ENCODE measurements at regions not wholly inside any gene's neighbourhood (a gene's known extent, or its start where the extent isn't known, plus 50 kb on each side); places are given as distances from the start of the nearest gene placed in this dataset.

DNA sequence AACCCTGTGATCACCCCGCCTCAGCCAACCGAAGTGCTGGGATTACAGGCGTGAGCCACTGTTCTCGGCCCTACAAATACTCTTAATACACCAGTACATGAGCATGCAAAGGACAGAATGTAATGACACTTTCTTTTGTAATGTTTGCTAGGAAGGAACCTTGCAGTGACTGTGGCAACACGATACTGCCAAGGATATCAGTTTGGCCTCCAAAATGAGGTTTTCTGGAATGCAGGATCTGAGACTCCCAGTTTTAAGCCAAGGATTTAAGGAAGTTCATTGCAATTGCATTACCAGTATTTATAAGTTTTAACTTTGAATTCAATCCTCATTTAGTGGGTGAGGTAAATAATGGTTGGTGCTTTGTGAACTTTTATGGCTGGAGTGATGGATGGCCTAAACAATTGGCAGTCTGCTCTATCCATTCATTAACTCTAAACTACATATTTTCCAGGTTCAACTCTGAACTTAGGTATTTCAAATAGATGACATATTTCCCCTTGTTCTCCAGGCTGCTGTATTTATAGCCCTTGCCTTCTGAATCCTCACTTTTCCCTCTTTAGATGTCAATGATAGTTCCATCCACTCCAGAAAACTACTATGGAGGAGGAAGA is 330.3 kb downstream of the C11orf87 start:
- DNase-seq, result no peak

DNA sequence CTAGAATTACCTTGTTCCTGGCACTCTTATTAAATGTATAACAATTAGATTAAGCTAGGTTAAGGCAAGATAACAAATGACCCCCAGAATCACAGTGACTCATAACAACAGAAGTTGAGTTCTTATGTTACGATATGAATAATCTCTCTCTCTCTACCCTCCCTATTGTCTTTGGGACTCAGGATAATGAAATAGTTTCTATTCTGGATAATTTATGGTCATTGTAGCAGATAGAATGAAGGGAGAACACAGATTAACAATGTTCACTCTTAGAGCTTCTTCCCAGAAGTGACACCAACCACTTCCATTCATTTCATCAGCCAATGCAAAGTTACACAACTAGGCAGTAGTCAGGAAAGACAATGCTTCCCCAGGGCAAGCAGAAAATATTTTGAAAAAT is 334.5 kb downstream of the C11orf87 start:
- no peak for DNase-seq

DNA sequence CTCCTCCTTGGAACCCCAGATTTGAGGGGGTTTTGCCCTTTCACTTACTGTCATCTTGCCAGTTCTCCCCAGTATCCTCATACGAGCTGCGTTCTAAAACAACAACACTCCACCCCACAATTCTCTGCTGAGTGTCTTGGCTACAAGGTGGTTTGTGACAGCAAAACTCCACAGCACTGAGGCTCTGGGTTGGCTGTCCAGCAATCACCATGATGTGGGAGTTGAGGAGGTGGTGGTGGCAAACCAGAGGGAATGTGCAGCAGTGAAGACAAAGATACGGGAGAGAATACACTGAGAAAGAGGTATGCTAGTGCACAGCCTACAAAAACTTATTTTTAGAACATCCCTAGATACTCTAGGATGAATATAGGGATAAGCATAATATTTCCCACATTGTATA is 335.0 kb downstream of the C11orf87 start:
- no peak for DNase-seq

DNA sequence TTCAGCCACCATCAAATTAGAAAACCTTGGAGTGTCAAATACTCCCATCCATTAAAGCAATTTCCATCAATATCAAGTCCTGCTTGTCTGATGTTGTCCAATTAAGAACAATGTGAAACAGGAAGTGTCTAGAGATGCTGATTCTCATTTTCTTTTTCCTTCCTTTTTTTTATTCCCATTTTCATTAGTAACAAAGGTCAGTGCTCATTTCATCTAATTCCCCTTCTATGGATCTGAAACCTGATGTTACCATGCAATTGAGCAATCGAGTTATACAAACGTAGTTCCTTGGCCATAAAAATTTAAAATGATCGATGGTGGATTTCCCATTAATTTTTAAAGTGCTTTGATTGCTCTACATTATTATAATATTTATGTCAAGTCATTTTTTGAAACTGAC is 330.6 kb upstream of the ZC3H12C start:
- no peak for DNase-seq

DNA sequence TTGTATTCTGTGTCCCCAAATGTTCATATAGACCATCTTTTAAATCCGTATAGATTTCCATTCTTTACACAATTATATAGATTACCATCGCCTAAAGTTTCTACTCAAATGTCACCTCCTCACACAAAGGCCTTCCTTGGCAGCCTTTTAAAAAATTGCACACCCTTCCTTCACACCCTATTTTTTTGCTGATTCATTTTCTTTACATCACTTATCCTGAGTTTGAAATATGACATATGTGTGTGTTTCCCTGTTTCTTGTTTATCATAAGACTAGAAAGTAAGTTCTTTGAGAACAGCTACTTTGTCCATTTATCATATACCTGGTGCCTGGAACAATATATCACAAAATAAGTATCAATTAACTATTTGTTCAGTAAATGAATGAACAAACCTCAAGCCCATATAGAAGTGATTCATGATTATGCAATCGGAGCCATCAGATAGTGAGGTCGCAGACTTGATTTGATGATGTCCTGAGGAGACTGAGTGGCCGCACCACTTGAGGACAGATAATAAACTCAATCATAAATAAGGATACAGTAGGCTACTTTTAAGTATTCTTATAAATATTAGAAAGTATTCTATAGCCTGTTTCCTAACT is 327.4 kb upstream of the ZC3H12C start:
- no peak for DNase-seq

DNA sequence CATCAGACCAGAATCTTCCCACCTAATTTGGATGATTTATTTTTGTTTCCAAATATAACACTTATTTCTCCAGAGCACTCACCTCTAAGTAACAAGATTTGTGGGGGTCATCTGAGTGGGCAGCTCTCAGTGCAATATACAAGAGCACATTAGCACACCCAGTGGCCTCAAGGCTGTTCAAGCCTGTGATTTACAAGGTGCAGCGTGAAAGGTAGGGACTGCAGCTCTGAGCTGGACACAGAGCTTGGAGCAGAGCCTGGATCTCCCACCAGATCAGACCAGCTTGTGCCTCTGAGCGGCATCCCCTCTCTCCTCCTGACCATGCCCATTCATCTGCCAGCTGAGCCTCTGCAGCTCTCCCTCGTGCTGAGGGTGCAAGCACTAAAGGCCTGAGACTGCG is 323.3 kb upstream of the ZC3H12C start:
- DNase-seq, result no peak

DNA sequence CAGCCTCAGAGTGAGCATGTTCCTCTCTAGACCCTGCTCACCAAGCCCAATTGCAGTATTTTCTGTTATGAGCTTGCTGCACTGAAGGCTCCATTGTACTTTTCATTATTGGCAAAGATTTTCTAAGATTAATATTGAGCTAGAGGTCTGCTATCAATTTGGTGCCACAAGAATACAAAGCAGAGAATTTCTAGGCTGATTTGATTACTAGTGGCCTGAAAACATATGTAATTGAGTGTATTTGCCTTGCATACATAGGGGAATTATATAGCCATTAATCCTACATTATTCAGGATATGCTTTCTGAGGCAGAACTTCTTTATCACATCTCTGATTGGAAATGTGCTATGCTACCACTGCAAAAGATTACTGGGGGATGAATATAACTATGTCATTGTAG is 322.9 kb upstream of the ZC3H12C start:
- DNase-seq, result no peak

DNA sequence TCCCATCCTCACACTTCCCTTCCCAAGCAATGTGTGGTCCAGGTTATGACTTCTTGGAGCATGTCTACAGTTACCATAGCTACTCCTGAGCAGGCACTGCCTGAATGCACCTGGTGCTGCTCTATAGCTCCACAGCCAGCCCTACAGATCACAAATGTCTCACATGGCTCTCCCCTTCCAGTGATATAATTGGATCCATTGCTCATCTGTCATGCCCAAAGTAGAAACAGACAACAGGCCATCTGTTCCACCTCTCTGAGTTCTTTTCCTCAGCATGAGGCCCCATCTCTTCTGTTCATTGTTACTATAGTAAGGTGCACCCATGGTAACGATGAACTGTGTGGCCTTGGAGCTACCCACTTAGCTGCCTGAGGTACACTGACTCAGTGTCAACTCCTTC is 320.3 kb upstream of the ZC3H12C start:
- DNase-seq, result no peak

DNA sequence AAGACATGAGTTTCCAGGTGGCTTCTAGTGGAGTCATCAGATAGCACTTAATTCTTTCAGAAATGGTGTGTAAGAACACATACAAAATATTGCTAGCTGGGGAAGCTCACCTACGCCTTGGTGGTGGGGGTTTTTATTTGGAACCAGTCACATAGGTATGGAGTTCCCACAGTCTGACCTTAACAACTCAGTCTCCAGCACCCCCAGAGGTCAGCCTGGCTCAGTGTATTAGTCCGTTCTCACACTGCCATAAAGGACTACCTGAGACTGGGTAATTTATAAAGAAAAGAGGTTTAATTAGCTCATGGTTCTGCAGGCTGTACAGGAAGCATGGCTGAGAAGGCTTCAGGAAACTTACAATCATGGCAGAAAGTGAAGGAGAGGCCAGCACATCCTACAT is 317.5 kb upstream of the ZC3H12C start:
- no peak for DNase-seq

DNA sequence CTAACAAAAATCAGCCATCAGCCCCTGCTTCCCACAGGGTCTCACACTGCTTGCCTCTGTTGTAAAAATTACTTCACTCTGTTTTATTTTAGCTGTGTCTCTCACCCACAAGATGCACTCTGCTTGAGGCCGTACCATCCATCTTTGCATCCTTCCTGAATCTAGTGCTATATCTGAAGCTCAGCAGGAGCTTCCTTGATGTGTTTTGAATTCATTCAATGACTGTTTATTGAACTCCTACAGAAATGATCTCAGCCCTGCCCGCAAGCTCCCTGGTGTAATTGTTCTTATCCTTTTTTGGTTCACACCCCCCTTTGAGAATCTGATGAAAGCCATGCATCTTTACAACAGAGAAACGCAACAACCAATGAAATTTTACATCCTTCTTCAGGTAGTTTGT is 310.2 kb upstream of the ZC3H12C start:
- DNase-seq, result no peak

DNA sequence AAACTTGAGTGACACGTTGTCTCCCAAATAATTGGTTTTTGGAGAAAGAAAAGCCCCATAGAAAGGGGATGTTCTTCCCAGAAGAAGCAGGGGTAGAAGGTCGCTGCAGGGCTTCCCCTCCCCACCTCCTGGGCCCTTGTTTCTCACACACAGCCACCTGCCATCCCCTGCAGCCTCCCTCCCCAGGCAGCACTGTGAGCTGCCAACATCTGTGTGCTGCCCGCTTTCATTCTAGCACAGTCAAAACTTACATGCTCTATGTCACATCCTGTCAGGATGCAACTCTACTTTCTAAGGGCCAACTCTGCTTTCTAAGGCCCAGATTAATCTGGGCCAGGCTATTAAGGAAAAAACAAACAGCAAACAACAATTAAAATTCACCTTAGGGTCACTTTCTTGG is 309.4 kb upstream of the ZC3H12C start:
- no peak for DNase-seq

DNA sequence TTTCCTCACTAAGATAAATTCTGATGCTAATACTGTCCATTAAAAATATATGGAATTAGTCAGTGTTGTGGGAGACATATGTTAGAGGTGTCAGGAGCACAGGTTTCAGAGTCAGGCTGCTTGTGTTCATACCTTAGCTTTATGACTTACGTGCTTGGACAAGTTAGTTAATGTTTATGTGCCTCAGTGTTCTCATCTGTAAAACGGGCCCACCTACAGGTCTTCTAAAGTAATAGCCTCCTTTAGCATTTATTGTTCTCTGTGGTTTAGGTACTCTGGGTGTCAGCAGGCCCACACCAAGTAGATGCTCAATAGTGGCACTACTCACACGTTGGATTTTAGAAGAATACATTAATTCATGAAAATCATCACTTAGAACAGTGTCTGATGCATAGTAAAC is 308.7 kb upstream of the ZC3H12C start:
- no peak for DNase-seq

DNA sequence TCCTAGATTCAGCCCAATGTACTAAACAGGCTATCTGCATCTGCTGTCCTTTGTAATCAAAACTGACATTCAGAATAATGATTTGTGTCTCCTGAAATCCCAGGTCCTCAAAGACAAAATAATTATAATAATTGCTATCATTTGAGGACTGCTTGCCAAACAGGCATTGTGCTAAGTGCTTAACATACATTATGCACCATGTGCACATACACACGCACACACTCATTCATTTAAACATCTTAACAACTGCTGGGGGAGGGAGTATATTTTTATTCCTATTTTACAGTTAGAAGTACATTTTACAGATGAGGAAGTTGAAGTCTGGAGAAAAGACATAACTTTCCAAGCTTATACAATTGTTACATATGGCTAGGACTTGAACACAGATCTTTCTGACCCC is 308.0 kb upstream of the ZC3H12C start:
- no peak for DNase-seq

DNA sequence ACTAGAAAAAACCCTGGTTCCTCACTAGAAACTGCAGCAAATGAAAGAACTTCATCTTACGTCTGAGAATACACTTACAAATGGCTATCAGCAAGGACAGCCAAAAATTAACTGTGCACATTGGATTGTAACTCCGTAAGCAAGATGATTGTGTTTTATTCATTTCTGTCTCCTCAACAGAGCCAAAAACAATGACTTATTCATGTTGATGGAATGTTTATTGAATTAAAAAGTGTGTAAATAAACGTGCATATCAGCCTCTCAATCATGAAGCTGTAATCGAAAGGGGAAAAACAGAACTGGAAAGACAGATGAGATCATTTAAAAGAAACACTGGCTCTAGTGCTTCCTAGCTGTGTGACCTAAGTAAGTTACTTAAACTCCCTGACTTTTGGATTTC is 307.5 kb upstream of the ZC3H12C start:
- no peak for DNase-seq

DNA sequence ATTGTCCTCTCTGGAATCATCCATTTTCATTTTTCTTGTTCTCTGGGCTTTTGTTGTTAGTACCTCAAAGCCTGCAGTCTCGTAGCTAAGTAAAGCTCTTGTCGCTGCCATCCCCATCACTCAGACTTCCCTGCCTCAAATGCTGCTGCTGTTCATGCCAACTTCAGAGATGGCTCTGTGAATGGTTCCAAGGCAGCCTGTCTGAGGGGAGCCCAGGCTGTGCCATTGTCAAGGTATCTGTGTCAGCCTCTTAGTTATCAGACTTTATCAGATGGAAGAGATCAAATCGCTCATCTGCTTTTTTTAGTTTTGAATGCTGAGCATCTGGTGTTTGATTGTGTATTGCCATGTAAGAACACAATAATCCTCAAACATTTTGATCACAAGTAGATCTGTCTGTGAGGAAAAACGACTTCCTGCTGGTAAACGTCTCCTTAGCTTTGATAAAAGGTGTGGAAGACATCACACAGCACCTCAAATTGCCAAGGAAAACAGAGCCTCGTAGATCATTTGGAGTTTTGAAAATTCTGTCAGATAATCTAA is 304.2 kb upstream of the ZC3H12C start:
- DNase-seq, result no peak

DNA sequence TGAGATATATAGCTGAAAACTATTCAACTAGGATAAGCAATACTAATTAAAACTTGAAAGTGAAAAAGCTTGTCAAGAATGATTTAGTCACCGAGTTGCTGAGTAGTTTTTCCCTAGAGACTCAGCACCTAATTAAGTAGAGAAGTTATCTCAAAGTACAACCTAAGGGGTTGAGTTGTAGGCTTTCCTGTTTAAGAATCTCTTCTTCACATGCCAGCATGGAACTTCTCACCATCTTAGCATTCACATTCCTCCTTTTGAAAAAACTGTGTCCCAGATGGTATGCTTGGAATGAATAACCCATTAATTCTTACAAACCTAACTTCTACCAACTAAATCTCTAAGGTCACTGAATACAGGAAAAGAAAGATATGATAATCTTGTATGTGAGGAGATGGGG is 303.3 kb upstream of the ZC3H12C start:
- DNase-seq, result no peak

DNA sequence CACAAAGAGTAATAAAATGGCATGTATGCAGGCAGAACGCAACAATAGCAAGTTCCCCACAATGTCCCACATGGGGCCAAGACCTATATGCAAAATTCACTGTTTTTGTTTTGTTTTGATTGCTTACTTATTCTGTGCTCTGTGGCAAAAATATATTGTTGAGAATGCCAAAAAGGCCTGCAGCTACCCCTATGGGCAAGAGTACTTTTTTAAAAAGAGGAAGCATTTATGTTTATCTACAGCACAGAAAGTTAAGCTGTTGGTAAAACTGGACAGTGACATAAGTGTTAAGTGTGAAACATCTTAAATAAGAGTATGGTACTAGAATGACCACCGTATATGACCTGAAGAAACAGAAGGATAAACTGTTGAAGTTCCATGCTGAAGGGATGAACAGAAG is 301.9 kb upstream of the ZC3H12C start:
- DNase-seq, result no peak

DNA sequence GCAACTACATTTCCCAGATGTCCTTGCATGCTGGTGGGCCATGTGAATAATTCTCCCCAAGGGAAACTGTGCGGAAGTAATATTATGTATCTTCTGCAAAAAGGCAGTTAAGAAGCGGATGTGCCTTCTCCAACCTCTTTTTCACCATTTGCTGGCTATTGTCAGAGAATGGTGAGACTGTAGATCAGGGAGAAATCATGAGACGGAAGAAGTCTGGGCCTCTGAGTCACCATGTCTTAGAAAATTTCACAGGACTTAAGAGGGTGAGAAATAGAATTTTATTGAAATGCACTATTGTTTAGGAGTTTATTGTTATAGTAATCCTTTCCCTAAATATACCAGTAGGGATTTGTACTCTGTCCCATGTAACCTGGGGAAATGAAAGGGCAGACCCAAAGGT is 298.7 kb upstream of the ZC3H12C start:
- DNase-seq, result no peak

DNA sequence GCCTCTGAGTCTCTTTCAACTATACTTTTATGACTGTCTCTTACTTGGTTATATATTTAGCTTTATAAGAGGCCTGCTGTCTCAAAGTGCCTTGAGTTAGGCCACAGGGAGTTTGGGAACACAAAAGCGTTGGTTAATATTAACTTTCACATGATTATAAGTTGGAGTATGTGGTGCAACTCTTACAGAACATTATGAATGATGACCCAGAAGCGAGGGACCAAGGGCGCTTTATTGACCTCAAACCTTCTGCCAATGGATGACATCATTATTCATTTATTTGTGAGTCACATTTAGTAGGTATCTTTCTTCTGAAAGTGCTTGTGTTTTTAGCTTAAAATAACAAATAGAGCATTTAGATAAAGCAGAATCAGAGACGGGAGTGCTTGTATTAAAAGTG is 298.0 kb upstream of the ZC3H12C start:
- no peak for DNase-seq

DNA sequence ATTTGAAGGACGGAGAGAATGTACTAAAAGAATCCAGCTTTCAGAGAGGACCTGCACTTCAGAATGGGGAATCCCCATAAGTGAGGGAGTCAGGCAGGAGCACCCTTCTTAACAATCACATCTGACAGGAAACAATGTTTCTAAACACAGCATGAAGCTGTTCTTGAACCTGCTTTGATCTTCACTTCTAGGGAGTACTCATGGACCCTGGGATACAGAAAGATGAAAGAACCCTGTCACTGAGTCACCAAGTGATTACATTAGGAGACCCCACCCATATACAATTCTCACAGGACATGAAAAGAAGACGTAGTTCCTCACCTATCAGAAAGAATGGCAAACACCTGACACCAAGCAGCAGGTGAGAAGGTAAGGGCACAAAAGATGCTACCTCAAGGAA is 296.9 kb upstream of the ZC3H12C start:
- no peak for DNase-seq

DNA sequence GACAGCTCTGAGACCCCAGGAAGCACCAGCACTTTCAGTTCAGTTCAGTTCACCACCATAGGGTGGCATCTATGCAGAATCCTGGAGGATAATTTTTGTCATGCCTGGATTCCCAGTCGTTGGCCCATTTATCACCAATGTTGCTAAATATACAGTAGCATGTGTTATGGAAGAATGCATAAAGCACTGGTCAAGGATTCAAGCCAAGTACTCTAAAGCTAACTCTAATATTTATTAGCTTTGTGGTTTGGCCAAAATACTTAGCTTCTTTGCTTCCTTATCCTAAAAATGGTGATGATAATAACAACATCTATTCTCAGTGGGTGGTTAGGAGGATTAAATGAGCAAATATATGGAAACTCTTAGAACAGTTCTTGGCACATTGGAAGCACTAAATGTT is 294.7 kb upstream of the ZC3H12C start:
- no peak for DNase-seq

DNA sequence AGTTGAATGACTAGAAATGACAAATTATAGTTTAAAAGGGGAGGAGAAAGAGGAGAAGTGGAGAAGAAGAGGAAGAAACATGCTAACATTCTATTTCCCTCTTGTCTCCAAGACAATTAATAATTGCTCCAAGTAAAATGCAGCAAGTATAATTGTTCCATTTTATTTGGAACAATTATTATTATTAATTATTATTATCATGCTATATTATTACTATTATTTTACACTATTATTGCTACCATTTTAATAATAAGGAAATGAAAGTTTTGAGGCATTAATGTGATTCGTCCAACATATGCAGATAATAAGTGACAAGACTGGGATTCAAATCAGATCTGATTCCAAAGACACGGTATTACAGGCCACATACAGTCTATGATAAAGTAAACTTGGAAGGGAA is 293.6 kb upstream of the ZC3H12C start:
- DNase-seq, result no peak

DNA sequence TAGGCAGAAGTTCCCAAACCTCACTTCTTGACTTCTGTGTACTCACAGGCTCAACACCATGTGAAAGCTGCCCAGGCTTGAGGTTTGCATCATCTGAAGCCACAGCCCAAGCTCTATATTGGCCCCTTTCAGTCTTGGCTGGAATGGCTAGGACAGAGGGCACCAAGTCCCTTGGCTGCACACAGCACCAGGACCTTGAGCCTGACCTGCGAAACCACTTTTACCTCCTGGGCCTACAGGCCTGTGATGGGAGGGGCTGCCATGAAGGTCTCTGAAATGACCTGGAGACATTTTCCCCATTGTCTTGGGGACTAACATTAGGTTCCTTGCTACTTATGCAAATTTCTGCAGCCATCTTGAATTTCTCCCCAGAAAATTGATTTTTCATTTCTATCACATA is 288.3 kb upstream of the ZC3H12C start:
- DNase-seq, result no peak

DNA sequence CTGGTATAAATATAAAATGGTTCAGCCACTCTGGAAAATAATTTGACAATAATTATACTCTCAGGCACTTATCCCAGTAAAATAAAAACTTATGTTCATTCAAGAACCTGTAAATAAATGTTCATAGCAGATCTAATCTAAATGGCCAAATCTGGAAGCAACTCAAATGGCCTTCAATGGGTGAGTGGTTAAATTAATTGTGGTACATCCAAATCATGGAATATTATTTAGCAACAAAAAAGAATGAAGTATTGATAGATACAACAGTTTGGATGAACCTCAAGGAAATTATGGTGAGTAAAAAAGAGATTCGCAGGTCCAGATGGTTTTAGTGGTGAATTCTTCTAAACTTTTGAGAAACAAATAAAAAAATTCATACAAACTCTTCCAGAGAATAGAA is 287.0 kb upstream of the ZC3H12C start:
- no peak for DNase-seq

DNA sequence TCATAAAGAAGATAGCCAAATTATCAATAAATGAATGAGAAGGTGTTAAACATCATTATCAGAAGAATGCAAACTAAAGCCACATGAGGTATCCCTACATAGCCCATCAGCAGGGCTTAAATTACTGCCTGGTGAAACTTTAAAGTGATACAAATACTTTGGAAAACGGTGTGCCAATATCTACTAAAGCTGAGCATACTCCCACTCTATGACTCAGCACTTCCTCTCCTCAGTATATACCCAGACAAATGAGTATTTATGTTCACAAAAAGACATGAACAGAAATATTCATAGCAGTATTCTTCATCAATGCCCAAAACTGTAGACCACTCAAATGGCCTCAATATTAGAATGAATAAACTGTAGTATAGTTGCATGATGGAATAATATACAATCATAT is 284.6 kb upstream of the ZC3H12C start:
- no peak for DNase-seq
